Peyer's patch (tissue), 4 donors: ENCODE measurements at regions not wholly inside any gene's neighbourhood (a gene's known extent, or its start where the extent isn't known, plus 50 kb on each side); places are given as distances from the start of the nearest gene placed in this dataset.
"Not testable (repeated sequence)": the region's sequence is repeated elsewhere in the genome, so short reads cannot be mapped to it uniquely, and the experiment has no call there.

Experiments used
- CTCF ChIP-seq, 6 experiments: fragments of 450-650 bp in 4 of 6; fragments of 200-600 bp in 2 of 6; sonication (generic) in 1 of 6; IDR thresholded peaks; one replicate each; pipeline ENCODE4 v1.5.1; 2017 to 2019; ENCODE audit warnings: antibody characterized with exemption in 6 of 6, mild to moderate bottlenecking in 3 of 6, moderate library complexity in 1 of 6
- POLR2A ChIP-seq, 2 donors: fragments of 450-650 bp; IDR thresholded peaks; one replicate each; pipeline ENCODE4 v1.5.1; 2017; ENCODE audit warnings: antibody characterized with exemption in 2 of 2, mild to moderate bottlenecking in 2 of 2, moderate library complexity in 2 of 2

GRCh38 chr4:155054042-155054441 lies 154.4 kb upstream of the NPY2R start:
- not testable (repeated sequence) for TF ChIP-seq POLR2A, CTCF (IDR thresholded peaks at IDR 0.05)
